Mesothelial cell of epicardium (in vitro differentiated cells): ENCODE measurements at regions not wholly inside any gene's neighbourhood (a gene's known extent, or its start where the extent isn't known, plus 50 kb on each side); places are given as distances from the start of the nearest gene placed in this dataset.

Source experiments
- DNase-seq, 2 experiments: peaks; one replicate each; pipeline ENCODE4 v3.0.0; 2021; ENCODE audit warnings: low spot score in 2 of 2; ENCODE audit not compliant: unreplicated experiment in 2 of 2
- H3K27ac Mint-ChIP-seq: 2 replicates; pipeline ENCODE4 v1.8.0; 2021; ENCODE audit warnings: mixed read lengths
- H3K27me3 Mint-ChIP-seq: 2 replicates; pipeline ENCODE4 v1.8.0; 2021; ENCODE audit warnings: low read depth, mixed read lengths
- H3K36me3 Mint-ChIP-seq: 2 replicates; pipeline ENCODE4 v1.8.0; 2021; ENCODE audit warnings: mixed read lengths
- H3K4me1 Mint-ChIP-seq: 2 replicates; pipeline ENCODE4 v1.8.0; 2021; ENCODE audit warnings: mixed read lengths
- H3K4me3 Mint-ChIP-seq: 2 replicates; pipeline ENCODE4 v1.8.0; 2021; ENCODE audit warnings: mild to moderate bottlenecking, moderate library complexity, mixed read lengths
- H3K9me3 Mint-ChIP-seq: 2 replicates; pipeline ENCODE4 v1.8.0; 2021; ENCODE audit warnings: mixed read lengths
- CTCF ChIP-seq: fragments of 200-600 bp; sonication (generic); IDR thresholded peaks from one replicate; pipeline ENCODE4 v1.5.0; 2021; ENCODE audit warnings: antibody characterized with exemption; ENCODE audit not compliant: unreplicated experiment

- Mint-ChIP-seq H3K27me3 (no peaks in the 10 kb centered on the region), H3K4me1 (peaks cover 3% of the 10 kb centered on the region), H3K36me3 (no peaks in the 10 kb centered on the region), H3K9me3 (no peaks in the 10 kb centered on the region), H3K4me3 (no peak overlapping the region), H3K27ac (no peak overlapping the region)
- TF ChIP-seq CTCF: no peak
- no peak for DNase-seq
Measured at GRCh38 chr13:61138857-61139256, 276.8 kb downstream of the PCDH20 start.

GRCh38 chr13:61136515-61136914, 279.1 kb downstream of the PCDH20 start:
- Mint-ChIP-seq H3K27me3 (no peaks in the 10 kb centered on the region), H3K4me1 (peaks cover 3% of the 10 kb centered on the region), H3K27ac (no peak overlapping the region), H3K4me3 (no peak overlapping the region), H3K36me3 (no peaks in the 10 kb centered on the region), H3K9me3 (no peaks in the 10 kb centered on the region)
- no peak for DNase-seq
- TF ChIP-seq CTCF: no peak

- no peaks in the 10 kb centered on the region for H3K36me3 Mint-ChIP-seq
- H3K9me3 Mint-ChIP-seq: no peaks in the 10 kb centered on the region
- DNase-seq: no peak
- H3K27me3 Mint-ChIP-seq: no peaks in the 10 kb centered on the region
- no peak overlapping the region for H3K27ac Mint-ChIP-seq
- TF ChIP-seq CTCF: no peak
- peaks cover 3% of the 10 kb centered on the region for H3K4me1 Mint-ChIP-seq
- H3K4me3 Mint-ChIP-seq: no peak overlapping the region
Measured at GRCh38 chr13:61136093-61136492, 279.6 kb downstream of the PCDH20 start.

- no peaks in the 10 kb centered on the region for H3K27me3 Mint-ChIP-seq
- no peak for TF ChIP-seq CTCF
- H3K27ac Mint-ChIP-seq: no peak overlapping the region
- no peak for DNase-seq
- peaks cover 3% of the 10 kb centered on the region for H3K4me1 Mint-ChIP-seq
- no peaks in the 10 kb centered on the region for H3K36me3 Mint-ChIP-seq
- H3K4me3 Mint-ChIP-seq: no peak overlapping the region
- no peaks in the 10 kb centered on the region for H3K9me3 Mint-ChIP-seq
Measured at GRCh38 chr13:61135583-61135982, 280.1 kb downstream of the PCDH20 start.

DNA sequence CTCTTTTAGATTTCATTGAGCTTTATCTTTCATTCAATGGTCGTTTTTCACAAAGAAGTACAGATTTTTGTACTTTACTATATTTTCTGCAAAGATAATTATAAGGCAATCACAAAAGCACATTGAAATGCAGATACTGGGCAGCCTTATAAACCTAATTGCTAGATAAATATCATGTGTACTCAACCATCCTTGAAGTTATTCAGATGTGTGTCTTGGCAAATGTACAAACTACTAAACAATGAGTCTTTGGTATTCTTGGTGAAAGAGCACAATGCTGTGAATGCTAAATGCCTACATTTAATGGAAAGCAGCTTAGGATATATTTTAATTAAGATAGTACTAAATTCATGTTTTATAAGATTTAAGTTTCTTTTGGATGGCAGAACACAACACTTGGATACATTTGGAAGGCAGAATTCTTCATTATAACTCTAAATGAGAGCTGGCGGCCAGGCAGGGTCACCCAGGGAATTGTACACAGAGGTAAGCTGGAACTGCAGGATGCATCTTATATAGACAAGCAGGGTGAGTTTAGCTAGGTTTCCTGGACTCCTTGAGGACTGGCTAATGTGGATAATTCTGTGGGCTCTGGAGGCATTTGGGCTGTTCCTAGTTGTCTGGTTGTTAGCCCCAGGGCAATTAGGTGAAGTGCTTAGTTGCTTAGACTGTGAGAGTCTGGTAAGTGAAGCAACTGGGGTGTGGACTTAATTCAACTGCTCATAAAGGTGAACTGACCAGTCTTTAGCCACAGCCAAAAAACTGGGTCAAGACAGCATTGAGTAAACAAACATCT, 286.6 kb downstream of the PCDH20 start:
- Mint-ChIP-seq H3K9me3 (no peaks in the 10 kb centered on the region), H3K36me3 (no peaks in the 10 kb centered on the region), H3K4me1 (no peaks in the 10 kb centered on the region), H3K27ac (no peak overlapping the region), H3K4me3 (no peak overlapping the region), H3K27me3 (no peaks in the 10 kb centered on the region)
- no peak for DNase-seq
- TF ChIP-seq CTCF: no peak
